GM12878 (cell line): ENCODE measurements at regions not wholly inside any gene's neighbourhood (a gene's known extent, or its start where the extent isn't known, plus 50 kb on each side); places are given as distances from the start of the nearest gene placed in this dataset.

ENCODE experiments used
- CTCF ChIP-seq, 3 experiments: IDR thresholded peaks in 2 of 3; conservative IDR thresholded peaks in 1 of 3; 2 replicates each; pipeline ENCODE4 v1.5.1; 2011; ENCODE audit warnings: low read depth in 3 of 3, low read length in 3 of 3, mild to moderate bottlenecking in 3 of 3, control low read depth in 2 of 3, moderate library complexity in 2 of 3, inconsistent platforms in 1 of 3, mixed read lengths in 1 of 3; ENCODE audit not compliant: control insufficient read depth in 2 of 3, insufficient read depth in 1 of 3; ENCODE audit errors: extremely low read depth in 1 of 3
- EP300 ChIP-seq, 2 experiments: fragments of 150-350 bp in 1 of 2; IDR thresholded peaks; 2 replicates each; pipeline ENCODE4 v1.6.1; 2011 to 2012; ENCODE audit warnings: low read depth in 2 of 2, low read length in 2 of 2, borderline replicate concordance in 1 of 2, improper control_type of control experiment in 1 of 2, inconsistent platforms in 1 of 2; ENCODE audit not compliant: control insufficient read depth in 1 of 2
- POLR2A ChIP-seq: IDR thresholded peaks from 2 replicates; pipeline ENCODE4 v1.6.1; 2011; ENCODE audit warnings: low read depth, mild to moderate bottlenecking, low read length
- RB1 ChIP-seq: fragments of 450-650 bp; formaldehyde crosslinking; IDR thresholded peaks from 2 replicates; pipeline ENCODE4 v1.6.1; 2017; ENCODE audit warnings: mild to moderate bottlenecking, borderline replicate concordance
- RBBP5 ChIP-seq: fragments of 200-600 bp; sonication (generic); conservative IDR thresholded peaks from 2 replicates; pipeline ENCODE4 v1.6.1; 2016
- RCOR1 ChIP-seq: conservative IDR thresholded peaks from 2 replicates; pipeline ENCODE4 v1.6.1; 2012; ENCODE audit warnings: low read depth, low read length, improper control_type of control experiment
- RELB ChIP-seq: fragments of 450-650 bp; IDR thresholded peaks from 2 replicates; pipeline ENCODE4 v1.6.1; 2017; ENCODE audit warnings: low read depth, mild to moderate bottlenecking, moderate library complexity
- SIN3A ChIP-seq: IDR thresholded peaks from 2 replicates; pipeline ENCODE4 v1.6.1; 2012; ENCODE audit warnings: low read depth, low read length, improper control_type of control experiment
- SMC3 ChIP-seq: IDR thresholded peaks from 2 replicates; pipeline ENCODE4 v1.6.1; 2011; ENCODE audit warnings: low read length, improper control_type of control experiment, borderline replicate concordance
- SP1 ChIP-seq: IDR thresholded peaks from one replicate; pipeline ENCODE4 v1.6.1; 2011; ENCODE audit warnings: low read depth, low read length
- SREBF2 ChIP-seq: IDR thresholded peaks from 2 replicates; pipeline ENCODE4 v1.6.1; 2012; ENCODE audit warnings: mild to moderate bottlenecking, low read length
- TAF1 ChIP-seq: IDR thresholded peaks from 2 replicates; pipeline ENCODE4 v1.6.1; 2011; ENCODE audit warnings: mild to moderate bottlenecking, low read depth, low read length, borderline replicate concordance

DNA sequence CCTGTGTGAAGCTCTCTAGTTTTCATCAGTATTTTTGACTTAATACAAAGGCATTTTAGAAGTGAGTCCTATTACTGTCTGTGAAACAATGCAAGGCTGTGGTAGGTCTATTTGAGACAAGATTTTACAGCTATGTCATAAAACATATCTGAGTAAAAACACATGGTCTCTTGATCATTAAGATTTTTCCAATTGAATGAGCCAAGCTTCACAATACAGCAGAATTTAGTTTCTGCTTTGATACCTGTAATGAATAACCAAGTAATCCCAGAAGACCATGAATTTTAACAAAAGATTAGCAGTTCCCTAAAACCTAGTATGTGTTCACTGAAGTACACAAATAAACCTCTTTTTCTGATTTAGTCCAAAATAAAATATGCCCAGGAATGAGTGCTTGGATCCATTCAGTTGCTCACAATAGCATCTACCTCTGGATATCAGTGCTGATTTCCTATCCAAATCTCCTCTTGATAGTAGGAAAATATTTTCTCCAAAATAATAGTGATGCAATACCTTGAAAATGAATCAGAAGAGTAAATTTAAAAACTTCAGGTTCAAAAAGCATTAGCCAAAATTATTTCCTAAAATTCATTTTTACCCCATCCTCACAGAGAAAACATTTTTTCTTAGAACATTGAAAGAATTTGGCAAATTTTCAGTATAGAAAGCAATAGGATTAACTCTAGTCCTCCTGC, 533.5 kb upstream of the SGCG start:
- TF ChIP-seq SMC3 (no peak), RCOR1 (no peak), SP1 (no peak), CTCF (IDR thresholded peaks at IDR 0.05 in 2 of 3, conservative IDR thresholded peaks at IDR 0.05 in 1 of 3; ENCODE audit: control insufficient read depth in 2 of 3, extremely low read depth in 1 of 3, insufficient read depth in 1 of 3, low read depth in 3 of 3, low read length in 3 of 3) (no peak), TAF1 (no peak), SREBF2 (no peak), RELB (no peak), RB1 (no peak), SIN3A (no peak), POLR2A (no peak), EP300 (IDR thresholded peaks at IDR 0.05; ENCODE audit: borderline replicate concordance in 1 of 2, control insufficient read depth in 1 of 2, low read depth in 2 of 2, low read length in 2 of 2) (no peak), RBBP5 (no peak)
